A549 (cell line): ENCODE measurements at regions not wholly inside any gene's neighbourhood (a gene's known extent, or its start where the extent isn't known, plus 50 kb on each side); places are given as distances from the start of the nearest gene placed in this dataset.

Experiments used
- ATAC-seq, 2 experiments: fragments of 200-7000 bp in 1 of 2; fragments of >200 bp in 1 of 2; cut with Nextera tagmentation in 1 of 2; cut with Tn5 transposase in 1 of 2; 3 replicates each; pipeline versions ENCODE4 v1.8.0 to v1.9.1; 2018 to 2020; ENCODE audit warnings: mild to moderate bottlenecking in 1 of 2, moderate library complexity in 1 of 2
- CTCF ChIA-PET: fragments of 300-600 bp; sonication (Branson Sonifier 250); formaldehyde crosslinking; extraction: SDS; loops from one replicate; lab custom pipeline; 2021; ENCODE audit warnings: antibody characterized with exemption, inconsistent platforms; lab: Yijun Ruan, JAX
- POLR2A ChIA-PET: fragments of 350-600 bp; formaldehyde crosslinking; extraction: SDS; loops from one replicate; lab custom pipeline; 2021; ENCODE audit warnings: antibody characterized with exemption, inconsistent platforms; lab: Yijun Ruan, JAX
- DNase-seq, 2 experiments: peaks; one replicate each; pipeline versions ENCODE4 v3.0.0 to v3.0.0-alpha.2; 2011 to 2016; ENCODE audit warnings: low read depth in 1 of 2, low spot score in 1 of 2
- FAIRE-seq: peaks from 2 replicates; lab custom pipeline; 2011; peaks lifted over from hg19 to GRCh38; lab: Jason Lieb, UNC
- H3K27ac ChIP-seq, 2 experiments: fragments of >200 bp; sonication (Bioruptor Twin); formaldehyde crosslinking; 3 replicates each; pipeline ENCODE4 v1.5.1; 2016 to 2017
- H3K4me1 ChIP-seq: fragments of >200 bp; sonication (Bioruptor Twin); formaldehyde crosslinking; 3 replicates; pipeline ENCODE4 v1.6.1; 2016
- H3K4me2 ChIP-seq: fragments of >200 bp; sonication (Bioruptor Twin); formaldehyde crosslinking; 3 replicates; pipeline ENCODE4 v1.6.1; 2016
- H3K4me3 ChIP-seq: fragments of >200 bp; sonication (Bioruptor Twin); formaldehyde crosslinking; 3 replicates; pipeline ENCODE4 v1.5.1; 2016
- H3K9me3 ChIP-seq: fragments of >200 bp; sonication (Bioruptor Twin); formaldehyde crosslinking; 3 replicates; pipeline ENCODE4 v1.6.1; 2016
- BCL3 ChIP-seq: fragments of >200 bp; sonication (Bioruptor Twin); formaldehyde crosslinking; IDR thresholded peaks from 3 replicates; pipeline ENCODE4 v1.6.1; 2016
- CBX8 ChIP-seq: fragments of 200-600 bp; sonication (generic); IDR thresholded peaks from 2 replicates; pipeline ENCODE4 v1.6.1; 2016
- CEBPB ChIP-seq, 2 experiments: fragments of >200 bp in 1 of 2; sonication (Bioruptor Twin) in 1 of 2; formaldehyde crosslinking in 1 of 2; IDR thresholded peaks; 2 replicates each; pipeline ENCODE4 v1.6.1; 2012 to 2016
- CHD2 ChIP-seq: fragments of 150-350 bp; IDR thresholded peaks from 2 replicates; pipeline ENCODE4 v1.6.1; 2014; ENCODE audit warnings: low read length; ENCODE audit not compliant: partially characterized antibody
- EHF ChIP-seq: fragments of 250-450 bp; sonication (Bioruptor Pico); IDR thresholded peaks from 2 replicates; pipeline ENCODE4 v1.5.0; 2020; ENCODE audit warnings: mild to moderate bottlenecking
- EHMT2 ChIP-seq: fragments of 200-600 bp; sonication (generic); IDR thresholded peaks from 2 replicates; pipeline ENCODE4 v1.6.1; 2016; ENCODE audit warnings: antibody characterized with exemption, low read depth, mild to moderate bottlenecking, moderate library complexity
- EP300 ChIP-seq, 2 experiments: fragments of >200 bp; sonication (Bioruptor Twin); formaldehyde crosslinking; IDR thresholded peaks; 2 replicates in 1 of 2; 3 replicates in 1 of 2; pipeline ENCODE4 v1.6.1; 2016 to 2017
- FOSL2 ChIP-seq, 2 experiments: fragments of 450-650 bp in 1 of 2; fragments of >200 bp in 1 of 2; sonication (Bioruptor Twin) in 1 of 2; formaldehyde crosslinking; IDR thresholded peaks; 2 replicates each; pipeline versions ENCODE4 v1.5.0 to v1.6.1; 2016 to 2020; ENCODE audit warnings: mild to moderate bottlenecking in 1 of 2, moderate library complexity in 1 of 2
- HDAC2 ChIP-seq: fragments of 200-600 bp; sonication (generic); IDR thresholded peaks from 2 replicates; pipeline ENCODE4 v1.6.1; 2016
- HOXA7 ChIP-seq: fragments of 250-450 bp; sonication (Bioruptor Pico); IDR thresholded peaks from 2 replicates; pipeline ENCODE4 v1.5.0; 2020; ENCODE audit warnings: mild to moderate bottlenecking, moderate library complexity
- HOXB5 ChIP-seq: fragments of 250-450 bp; sonication (Bioruptor Pico); IDR thresholded peaks from 2 replicates; pipeline ENCODE4 v1.5.0; 2020; ENCODE audit warnings: mild to moderate bottlenecking, moderate library complexity
- JUNB ChIP-seq: fragments of >200 bp; sonication (Bioruptor Twin); formaldehyde crosslinking; IDR thresholded peaks from 2 replicates; pipeline ENCODE4 v1.6.1; 2016
- KDM5A ChIP-seq: fragments of 200-600 bp; sonication (generic); IDR thresholded peaks from 2 replicates; pipeline ENCODE4 v1.6.1; 2016; ENCODE audit warnings: antibody characterized with exemption, mild to moderate bottlenecking
- MAX ChIP-seq: IDR thresholded peaks from 2 replicates; pipeline ENCODE4 v1.6.1; 2012
- NPAS2 ChIP-seq: fragments of 250-450 bp; sonication (Bioruptor Pico); IDR thresholded peaks from 2 replicates; pipeline ENCODE4 v1.8.0; 2022; ENCODE audit warnings: mild to moderate bottlenecking, moderate library complexity, borderline replicate concordance
- NR3C1 ChIP-seq: fragments of >200 bp; sonication (Bioruptor Twin); formaldehyde crosslinking; IDR thresholded peaks from 3 replicates; pipeline ENCODE4 v1.6.1; 2017
- PBX3 ChIP-seq: IDR thresholded peaks from 2 replicates; pipeline ENCODE4 v1.6.1; 2012
- POLR2A ChIP-seq: IDR thresholded peaks from 2 replicates; pipeline ENCODE4 v1.6.1; 2012; ENCODE audit warnings: mild to moderate bottlenecking, low read length
- RAD21 ChIP-seq, 2 experiments: fragments of >200 bp in 1 of 2; sonication (Bioruptor Twin) in 1 of 2; formaldehyde crosslinking in 1 of 2; IDR thresholded peaks in 1 of 2; conservative IDR thresholded peaks in 1 of 2; 2 replicates in 1 of 2; 3 replicates in 1 of 2; pipeline ENCODE4 v1.6.1; 2012 to 2018; ENCODE audit warnings: inconsistent platforms in 1 of 2
- RFX5 ChIP-seq: fragments of 450-650 bp; IDR thresholded peaks from 2 replicates; pipeline ENCODE4 v1.7.1; 2014; ENCODE audit warnings: antibody characterized with exemption, mild to moderate bottlenecking, moderate library complexity
- SMC3 ChIP-seq: fragments of >200 bp; sonication (Bioruptor Twin); formaldehyde crosslinking; IDR thresholded peaks from 3 replicates; pipeline ENCODE4 v1.6.1; 2018; ENCODE audit warnings: inconsistent platforms
- TFCP2L1 ChIP-seq: fragments of 250-450 bp; sonication (Bioruptor Pico); IDR thresholded peaks from 2 replicates; pipeline ENCODE4 v1.5.0; 2021; ENCODE audit warnings: mild to moderate bottlenecking
- USF2 ChIP-seq: fragments of 450-650 bp; IDR thresholded peaks from 2 replicates; pipeline ENCODE4 v1.6.1; 2014; ENCODE audit warnings: antibody characterized with exemption
- WGBS: methylation state at CpG from one replicate; pipeline ENCODE4 v1.1.6; 2017; ENCODE audit errors: missing lambda C conversion rate; 5-methylcytosine and 5-hydroxymethylcytosine counted together
- TF ChIP-seq, protein P1 (sequence below): fragments of >200 bp; sonication (Bioruptor Twin); formaldehyde crosslinking; IDR thresholded peaks from 2 replicates; pipeline ENCODE4 v1.6.1; 2016
- TF ChIP-seq, protein P2 (sequence below): IDR thresholded peaks from 2 replicates; pipeline ENCODE4 v1.6.1; 2012; ENCODE audit warnings: low read depth, borderline replicate concordance
- TF ChIP-seq, protein P3 (sequence below): fragments of >200 bp; sonication (Bioruptor Twin); formaldehyde crosslinking; IDR thresholded peaks from 3 replicates; pipeline ENCODE4 v1.5.1; 2016

- no peak for TF ChIP-seq EHF (CRISPR knock-in tag)
- TF ChIP-seq RFX5, result no peak
- no peak for TF ChIP-seq JUNB
- TF ChIP-seq EHMT2, result no peak
- TF ChIP-seq FOSL2 (IDR thresholded peaks at IDR 0.05), result no peak
- no peak for TF ChIP-seq FOSL2 (CRISPR knock-in tag; IDR thresholded peaks at IDR 0.05)
- no peak for TF ChIP-seq CBX8
- no peak for TF ChIP-seq KDM5A
- TF ChIP-seq HOXA7 (CRISPR knock-in tag), result no peak
Observed at GRCh38 chrX:39728852-39729598, 368.7 kb downstream of the BCOR start (continued).

- peak overlapping the region; percentile 77 to 78; a peak in 4 of 6 replicates for H3K27ac ChIP-seq
- FAIRE-seq (no peak), DNase-seq (no peak), ATAC-seq (no peak)
- H3K4me3 ChIP-seq, result no peak overlapping the region
- H3K4me2 ChIP-seq, result peak overlapping the region; percentile 63
- 85% methylated on average over 16 of the region's 21 CpGs for WGBS
- peaks cover 41% of the 10 kb centered on the region for H3K4me1 ChIP-seq
- CTCF ChIA-PET, result interaction anchor here (1.0 to 3.6 kb wide), 22 partner anchors 10 to 536 kb away, joined by 3 to 24 read pairs (median 4); partner anchors contain the start of gene BCOR
- TF ChIP-seq FOSL2 (IDR thresholded peaks at IDR 0.05) (no peak), FOSL2 (CRISPR knock-in tag; IDR thresholded peaks at IDR 0.05) (no peak), PBX3 (no peak), RAD21 (conservative IDR thresholded peaks at IDR 0.05 in 1 of 2, IDR thresholded peaks at IDR 0.05 in 1 of 2) (no peak), EHF (CRISPR knock-in tag) (no peak), MAX (no peak), NPAS2 (CRISPR knock-in tag) (no peak), TFCP2L1 (CRISPR knock-in tag) (no peak), EP300 (IDR thresholded peaks at IDR 0.05) (no peak), POLR2A (no peak), CHD2 (no peak)
- TF ChIP-seq, protein P1, sequence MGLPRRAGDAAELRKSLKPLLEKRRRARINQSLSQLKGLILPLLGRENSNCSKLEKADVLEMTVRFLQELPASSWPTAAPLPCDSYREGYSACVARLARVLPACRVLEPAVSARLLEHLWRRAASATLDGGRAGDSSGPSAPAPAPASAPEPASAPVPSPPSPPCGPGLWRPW, result no peak
- TF ChIP-seq, all 56 proteins: peak for 0
- H3K9me3 ChIP-seq, result peaks cover 4% of the 10 kb centered on the region; the same call in 1 of the 3 replicates
- POLR2A ChIA-PET, result interaction anchor here (0.9 to 1.6 kb wide), 4 partner anchors 29 to 424 kb away, joined by 3 to 9 read pairs (median 4); no protein-coding TSS in a partner anchor
Observed at GRCh38 chrX:39729981-39730661, 367.6 kb downstream of the BCOR start.

GRCh38 chrX:39730662-39731329 lies 367.0 kb downstream of the BCOR start:
- POLR2A ChIA-PET, result interaction anchor here (0.6 to 1.6 kb wide), 6 partner anchors 29 to 536 kb away, joined by 3 to 9 read pairs (median 4); no protein-coding TSS in a partner anchor
- Histone ChIP-seq H3K27ac (peak overlapping the region; percentile 77 to 78), H3K4me2 (peak overlapping the region; percentile 63), H3K9me3 (peaks cover 4% of the 10 kb centered on the region; the same call in 1 of the 3 replicates), H3K4me3 (no peak overlapping the region), H3K4me1 (peaks cover 48% of the 10 kb centered on the region)
- peak; percentile 72 to 82 for DNase-seq
- CTCF ChIA-PET, result interaction anchor here (0.5 to 3.6 kb wide), 31 partner anchors 10 to 536 kb away, joined by 3 to 24 read pairs (median 4); partner anchors contain the start of gene BCOR
- WGBS, result 25% methylated on average over 19 of the region's 19 CpGs
- ATAC-seq, result peak; percentile 79 to 93
- no peak for FAIRE-seq
- TF ChIP-seq BCL3 (no peak), EHMT2 (no peak), CEBPB (IDR thresholded peaks at IDR 0.05) (no peak), MAX (peak; percentile 54), HDAC2 (no peak), SMC3 (peak; percentile 90), NPAS2 (CRISPR knock-in tag) (no peak), HOXB5 (CRISPR knock-in tag) (peak; percentile 19; the same call in 1 of the 2 replicates), NR3C1 (no peak), USF2 (no peak)
- TF ChIP-seq, protein P2, sequence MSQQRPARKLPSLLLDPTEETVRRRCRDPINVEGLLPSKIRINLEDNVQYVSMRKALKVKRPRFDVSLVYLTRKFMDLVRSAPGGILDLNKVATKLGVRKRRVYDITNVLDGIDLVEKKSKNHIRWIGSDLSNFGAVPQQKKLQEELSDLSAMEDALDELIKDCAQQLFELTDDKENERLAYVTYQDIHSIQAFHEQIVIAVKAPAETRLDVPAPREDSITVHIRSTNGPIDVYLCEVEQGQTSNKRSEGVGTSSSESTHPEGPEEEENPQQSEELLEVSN, result 0 out of 2 replicates have a peak, but pooled peaks have one; percentile 41
- TF ChIP-seq, protein P3, sequence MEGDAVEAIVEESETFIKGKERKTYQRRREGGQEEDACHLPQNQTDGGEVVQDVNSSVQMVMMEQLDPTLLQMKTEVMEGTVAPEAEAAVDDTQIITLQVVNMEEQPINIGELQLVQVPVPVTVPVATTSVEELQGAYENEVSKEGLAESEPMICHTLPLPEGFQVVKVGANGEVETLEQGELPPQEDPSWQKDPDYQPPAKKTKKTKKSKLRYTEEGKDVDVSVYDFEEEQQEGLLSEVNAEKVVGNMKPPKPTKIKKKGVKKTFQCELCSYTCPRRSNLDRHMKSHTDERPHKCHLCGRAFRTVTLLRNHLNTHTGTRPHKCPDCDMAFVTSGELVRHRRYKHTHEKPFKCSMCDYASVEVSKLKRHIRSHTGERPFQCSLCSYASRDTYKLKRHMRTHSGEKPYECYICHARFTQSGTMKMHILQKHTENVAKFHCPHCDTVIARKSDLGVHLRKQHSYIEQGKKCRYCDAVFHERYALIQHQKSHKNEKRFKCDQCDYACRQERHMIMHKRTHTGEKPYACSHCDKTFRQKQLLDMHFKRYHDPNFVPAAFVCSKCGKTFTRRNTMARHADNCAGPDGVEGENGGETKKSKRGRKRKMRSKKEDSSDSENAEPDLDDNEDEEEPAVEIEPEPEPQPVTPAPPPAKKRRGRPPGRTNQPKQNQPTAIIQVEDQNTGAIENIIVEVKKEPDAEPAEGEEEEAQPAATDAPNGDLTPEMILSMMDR, result peak; percentile 69
